SU-DHL-6 (cell line): ENCODE measurements at regions not wholly inside any gene's neighbourhood (a gene's known extent, or its start where the extent isn't known, plus 50 kb on each side); places are given as distances from the start of the nearest gene placed in this dataset.

Experiments used
- CTCF ChIP-seq: fragments of 200-600 bp; sonication (generic); IDR thresholded peaks from one replicate; pipeline ENCODE4 v1.5.1; 2017; ENCODE audit warnings: antibody characterized with exemption, mild to moderate bottlenecking, low read length, moderate library complexity; ENCODE audit not compliant: insufficient read depth, poor library complexity, severe bottlenecking
- EZH2phosphoT487 ChIP-seq: fragments of 200-600 bp; sonication (generic), shearing (Covaris generic); conservative IDR thresholded peaks from 2 replicates; pipeline ENCODE4 v1.6.1; 2018; ENCODE audit warnings: mild to moderate bottlenecking, antibody characterized with exemption, low read length, moderate library complexity, mixed read lengths

GRCh38 chr9:11701706-11702105, 991.5 kb upstream of the TYRP1 start:
- no peak for TF ChIP-seq CTCF
- TF ChIP-seq EZH2phosphoT487: no peak
